ENCODE measurements at regions not wholly inside any gene's neighbourhood (a gene's known extent, or its start where the extent isn't known, plus 50 kb on each side); places are given as distances from the start of the nearest gene placed in this dataset.

DNA sequence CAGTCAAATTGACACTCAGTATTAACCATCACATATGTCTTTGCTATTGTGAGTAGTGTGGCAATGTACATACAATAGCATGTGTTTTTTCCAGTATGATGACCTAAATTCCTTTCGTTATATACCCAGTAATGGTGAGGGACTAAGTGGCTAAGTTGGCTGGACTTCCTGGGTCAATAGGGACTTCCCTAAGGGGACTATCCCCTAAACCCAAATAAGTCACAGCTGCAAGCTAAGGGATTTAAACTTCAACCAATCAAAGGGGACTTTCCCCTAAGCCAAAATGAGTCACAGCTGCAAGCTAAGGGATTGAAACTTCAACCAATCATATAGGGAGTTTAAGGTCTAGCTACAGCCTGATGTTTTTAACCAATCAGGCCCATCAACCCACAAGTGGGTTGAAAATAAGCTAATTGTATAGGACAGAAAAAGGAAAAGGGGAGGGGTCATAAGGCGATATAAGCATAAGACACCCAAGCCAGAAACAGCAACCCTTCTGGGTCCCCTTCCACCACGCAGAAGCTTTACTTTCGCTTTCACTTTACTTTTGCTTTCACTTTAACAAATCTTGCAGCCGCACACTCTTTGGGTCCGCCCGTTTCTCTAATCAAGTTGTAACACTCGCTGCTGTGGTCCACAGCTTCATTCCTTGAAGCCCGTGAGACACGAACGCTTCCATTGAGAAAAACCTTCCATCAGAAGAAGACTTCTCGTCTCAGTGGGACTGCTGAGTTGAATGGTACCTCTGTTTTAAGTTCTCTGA is 404.4 kb downstream of the FLRT2 start:
- TF ChIP-seq POLR2A (IDR thresholded peaks at IDR 0.05) (no peak), CTCF (IDR thresholded peaks at IDR 0.05) (no peak)

All from esophagus squamous epithelium (tissue), 4 donors.